ENCODE measurements at regions not wholly inside any gene's neighbourhood (a gene's known extent, or its start where the extent isn't known, plus 50 kb on each side); places are given as distances from the start of the nearest gene placed in this dataset.
"Not testable (repeated sequence)": the region's sequence is repeated elsewhere in the genome, so short reads cannot be mapped to it uniquely, and the experiment has no call there.

DNA sequence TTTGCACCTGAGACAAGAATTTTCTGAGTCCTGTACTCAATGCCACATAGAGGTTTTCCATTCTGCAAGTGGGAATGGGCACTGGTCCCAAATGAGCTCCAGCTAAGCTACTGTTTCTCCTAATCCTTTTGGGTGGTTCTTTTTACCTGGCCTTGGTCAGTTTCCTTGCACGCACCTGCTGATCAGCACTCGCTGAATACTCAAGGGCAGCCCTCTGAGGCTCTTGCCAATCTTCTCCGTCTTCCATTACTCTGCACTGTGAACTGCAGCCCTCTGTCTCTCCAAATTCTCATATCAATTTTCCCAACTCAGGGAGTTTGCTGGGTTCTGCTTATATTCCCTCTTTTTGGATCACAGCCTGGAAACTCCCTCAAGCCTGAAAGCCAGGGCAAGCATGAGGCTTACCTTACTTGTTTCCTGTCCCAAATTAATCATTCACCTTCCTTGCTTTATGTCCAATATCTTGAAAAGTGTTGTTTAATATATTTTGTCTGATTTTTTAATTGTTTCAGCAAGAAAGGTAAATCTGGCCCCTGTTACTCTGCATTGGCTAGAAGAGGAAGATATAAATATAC lies 138.0 kb upstream of the TBX18 start:
- TF ChIP-seq, protein P1, sequence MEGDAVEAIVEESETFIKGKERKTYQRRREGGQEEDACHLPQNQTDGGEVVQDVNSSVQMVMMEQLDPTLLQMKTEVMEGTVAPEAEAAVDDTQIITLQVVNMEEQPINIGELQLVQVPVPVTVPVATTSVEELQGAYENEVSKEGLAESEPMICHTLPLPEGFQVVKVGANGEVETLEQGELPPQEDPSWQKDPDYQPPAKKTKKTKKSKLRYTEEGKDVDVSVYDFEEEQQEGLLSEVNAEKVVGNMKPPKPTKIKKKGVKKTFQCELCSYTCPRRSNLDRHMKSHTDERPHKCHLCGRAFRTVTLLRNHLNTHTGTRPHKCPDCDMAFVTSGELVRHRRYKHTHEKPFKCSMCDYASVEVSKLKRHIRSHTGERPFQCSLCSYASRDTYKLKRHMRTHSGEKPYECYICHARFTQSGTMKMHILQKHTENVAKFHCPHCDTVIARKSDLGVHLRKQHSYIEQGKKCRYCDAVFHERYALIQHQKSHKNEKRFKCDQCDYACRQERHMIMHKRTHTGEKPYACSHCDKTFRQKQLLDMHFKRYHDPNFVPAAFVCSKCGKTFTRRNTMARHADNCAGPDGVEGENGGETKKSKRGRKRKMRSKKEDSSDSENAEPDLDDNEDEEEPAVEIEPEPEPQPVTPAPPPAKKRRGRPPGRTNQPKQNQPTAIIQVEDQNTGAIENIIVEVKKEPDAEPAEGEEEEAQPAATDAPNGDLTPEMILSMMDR (IDR thresholded peaks at IDR 0.05), result no peak
- no peak for ATAC-seq (ENCODE audit: low FRiP score)

DNA sequence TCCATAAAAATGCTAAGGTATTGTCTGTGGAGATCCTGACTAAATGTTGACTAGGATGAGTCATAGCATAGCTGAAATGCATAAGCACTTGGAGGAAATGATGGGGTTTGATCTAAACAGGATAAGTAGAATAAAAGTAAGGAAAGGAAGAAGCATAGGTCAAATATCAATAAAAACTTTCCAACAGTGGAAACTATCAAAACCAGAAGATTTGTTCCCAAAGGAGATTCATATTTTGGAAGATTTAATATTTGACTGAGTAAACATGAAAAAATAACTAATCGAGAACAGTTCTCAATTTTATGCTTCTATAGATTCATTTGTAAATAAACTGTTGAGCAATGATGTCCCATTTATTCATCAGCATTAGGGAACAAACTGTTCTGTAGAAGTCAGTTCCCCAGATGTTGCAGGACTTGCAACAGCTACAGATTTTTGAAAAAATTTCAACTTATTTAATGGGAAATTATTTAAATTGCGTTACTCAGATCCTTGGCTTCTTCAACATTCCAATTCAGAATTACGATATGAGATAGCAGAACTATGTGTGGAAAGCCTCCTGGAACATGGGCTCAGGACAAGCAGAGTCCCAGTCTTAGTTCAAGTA lies 133.7 kb upstream of the TBX18 start:
- ATAC-seq (ENCODE audit: low FRiP score), result no peak
- TF ChIP-seq, protein P1 (IDR thresholded peaks at IDR 0.05), result no peak
- DNase-seq (ENCODE audit: low spot score), result no peak

More for the DNA sequence above, 138.0 kb upstream of the TBX18 start:
- DNase-seq (ENCODE audit: low spot score), result no peak

DNA sequence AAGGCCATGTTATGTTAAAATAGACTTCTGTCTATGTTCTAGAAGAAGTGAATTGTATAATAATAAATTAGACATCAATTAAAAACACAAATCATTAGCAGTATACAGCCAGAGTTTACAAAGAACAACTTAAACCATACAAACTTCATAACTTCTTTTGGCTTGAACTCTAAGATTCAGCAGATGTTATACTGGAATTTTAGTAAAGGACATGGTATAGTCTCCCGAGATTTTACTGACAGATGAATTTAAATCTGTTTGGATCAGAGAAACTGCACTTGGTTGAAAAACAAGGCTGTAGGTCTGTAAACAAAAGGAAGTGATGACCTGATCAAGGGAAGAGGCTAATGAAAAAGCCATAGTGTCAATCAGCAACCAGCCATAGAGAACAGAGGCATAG lies 132.6 kb upstream of the TBX18 start:
- TF ChIP-seq, protein P1 (IDR thresholded peaks at IDR 0.05), result no peak
- no peak for DNase-seq (ENCODE audit: low spot score)
- ATAC-seq (ENCODE audit: low FRiP score), result no peak

DNA sequence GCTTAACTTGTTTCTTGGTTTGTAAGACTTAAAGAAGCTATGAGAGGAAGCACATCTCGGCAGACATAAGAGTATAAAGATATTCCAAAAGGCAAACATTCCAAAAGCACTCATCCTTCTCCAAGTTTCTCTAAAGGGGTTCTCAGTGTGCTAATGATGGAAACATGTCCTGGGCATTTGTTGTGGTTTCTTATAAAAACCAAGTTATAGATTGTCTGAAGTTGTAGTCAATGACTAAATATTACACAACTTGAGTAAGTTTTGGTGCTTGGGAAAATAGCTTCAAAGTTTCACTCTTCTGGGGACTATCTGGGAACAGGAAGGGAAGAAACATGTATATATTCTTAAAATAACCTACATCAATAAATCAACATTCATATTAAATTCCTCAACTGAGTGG lies 128.3 kb upstream of the TBX18 start:
- ATAC-seq (ENCODE audit: low FRiP score) (no peak), DNase-seq (ENCODE audit: low spot score) (no peak)

DNA sequence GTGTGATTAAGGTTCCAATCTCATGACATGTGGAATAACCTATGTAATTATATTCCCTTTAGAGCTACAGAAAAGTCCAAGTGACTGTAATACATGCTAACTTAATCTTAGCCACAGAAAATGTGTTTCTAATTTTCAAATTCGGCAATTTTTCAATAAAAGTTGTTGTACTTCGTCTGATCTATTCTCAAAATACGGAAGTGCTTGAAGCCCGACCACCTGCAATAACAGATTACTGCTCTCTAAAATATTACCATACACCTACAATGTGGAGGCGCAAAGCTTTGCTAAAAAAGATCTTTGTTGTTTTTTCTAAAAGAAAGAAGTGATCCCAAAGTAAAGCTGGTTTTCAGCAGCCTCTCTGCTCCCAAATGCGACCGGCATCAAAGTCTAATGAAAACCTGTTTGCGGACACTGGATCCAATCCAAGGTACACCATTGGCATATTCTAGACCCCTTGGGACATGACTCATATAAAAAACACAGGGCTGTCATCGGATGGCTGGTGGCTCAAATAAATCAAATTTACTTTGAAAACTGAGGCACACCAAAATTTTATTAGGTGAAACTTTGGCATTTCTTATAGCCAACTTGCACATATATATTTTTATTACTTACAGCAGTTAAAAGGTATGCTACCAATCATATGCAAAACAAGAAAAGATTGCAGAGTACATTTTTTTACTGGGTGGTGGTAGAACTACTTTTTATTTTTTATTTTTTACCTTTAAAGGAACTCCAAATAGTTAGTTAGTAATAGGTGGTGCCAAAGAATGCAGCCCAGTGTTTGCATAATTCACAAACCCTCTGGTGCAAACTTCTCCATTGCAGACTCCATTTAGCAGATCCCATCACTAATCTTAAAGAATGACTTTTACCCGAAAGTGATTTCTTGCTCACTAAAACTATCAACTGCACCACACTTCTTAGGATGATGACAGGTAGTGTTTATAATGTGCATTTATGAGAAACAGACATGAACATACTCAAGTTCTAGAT lies 118.7 kb upstream of the TBX18 start:
- DNase-seq (ENCODE audit: low spot score) (no peak), ATAC-seq (ENCODE audit: low FRiP score) (no peak)
- TF ChIP-seq, protein P1 (IDR thresholded peaks at IDR 0.05), result no peak

More for the DNA sequence above, 128.3 kb upstream of the TBX18 start:
- TF ChIP-seq, protein P1 (IDR thresholded peaks at IDR 0.05), result no peak

DNA sequence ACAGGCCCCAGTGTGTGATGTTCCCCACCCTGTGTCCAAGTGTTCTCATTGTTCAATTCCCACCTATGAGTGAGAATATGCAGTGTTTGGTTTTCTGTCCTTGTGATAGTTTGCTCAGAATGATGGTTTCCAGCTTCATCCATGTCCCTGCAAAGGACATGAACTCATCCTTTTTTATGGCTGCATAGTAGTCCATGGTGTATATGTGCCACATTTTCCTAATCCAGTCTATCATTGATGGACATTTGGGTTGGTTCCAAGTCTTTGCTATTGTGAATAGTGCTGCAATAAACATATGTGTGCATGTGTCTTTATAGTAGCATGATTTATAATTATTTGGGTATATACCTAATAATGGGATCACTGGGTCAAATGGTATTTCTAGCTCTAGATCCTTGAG lies 115.0 kb upstream of the TBX18 start:
- not testable (repeated sequence) for DNase-seq (ENCODE audit: low spot score); ATAC-seq (ENCODE audit: low FRiP score)

DNA sequence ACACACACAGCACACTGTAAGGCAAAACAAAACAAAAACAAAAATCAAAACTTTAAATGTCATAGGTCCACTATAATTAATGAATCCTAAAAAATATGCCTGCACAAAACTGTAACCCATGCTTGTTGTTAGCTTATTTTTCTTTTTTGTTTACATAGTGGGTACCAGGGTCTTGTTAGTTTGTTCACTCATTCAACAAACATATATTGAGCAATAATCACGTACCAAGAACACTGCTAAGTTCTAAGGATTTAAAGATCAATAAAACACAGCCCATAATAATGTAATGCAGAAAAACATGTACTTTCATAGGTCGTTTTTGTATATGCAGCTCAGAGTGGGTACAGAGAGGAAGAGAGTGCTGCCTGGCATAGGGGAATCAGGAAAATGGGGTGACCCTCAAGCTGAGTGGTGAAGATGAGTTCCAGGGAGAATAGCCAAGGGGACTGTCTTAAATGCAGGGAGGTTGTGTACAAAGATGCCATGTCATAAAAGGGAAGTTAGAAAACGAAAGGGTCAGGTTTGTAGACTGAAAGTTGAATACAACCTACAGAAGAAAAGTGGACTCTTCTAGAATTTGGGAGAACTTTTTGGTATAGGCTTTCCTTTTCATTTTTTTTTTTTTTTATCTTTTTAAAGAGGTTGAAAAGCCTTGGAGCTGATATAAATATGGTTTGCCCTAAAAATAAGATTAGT lies 113.3 kb upstream of the TBX18 start:
- TF ChIP-seq, protein P1 (IDR thresholded peaks at IDR 0.05), result no peak
- ATAC-seq (ENCODE audit: low FRiP score), result no peak
- DNase-seq (ENCODE audit: low spot score), result no peak
